Activated naive CD8-positive, alpha-beta T cell treated with anti-CD3 and anti-CD28 coated beads for 36 hours (primary cell): ENCODE measurements at regions not wholly inside any gene's neighbourhood (a gene's known extent, or its start where the extent isn't known, plus 50 kb on each side); places are given as distances from the start of the nearest gene placed in this dataset.

ENCODE experiments used
- DNase-seq: peaks from one replicate; pipeline ENCODE4 v3.0.0; 2021
- H3K27ac Mint-ChIP-seq: one replicate; pipeline ENCODE4 v1.8.0; 2022; ENCODE audit warnings: mild to moderate bottlenecking, moderate library complexity, mixed read lengths
- H3K27me3 Mint-ChIP-seq: one replicate; pipeline ENCODE4 v1.8.0; 2022; ENCODE audit warnings: mild to moderate bottlenecking, mixed read lengths
- H3K36me3 Mint-ChIP-seq: one replicate; pipeline ENCODE4 v1.8.0; 2021; ENCODE audit warnings: mild to moderate bottlenecking, mixed read lengths
- H3K4me1 Mint-ChIP-seq: one replicate; pipeline ENCODE4 v1.8.0; 2021; ENCODE audit warnings: mixed read lengths
- H3K4me3 Mint-ChIP-seq: one replicate; pipeline ENCODE4 v1.8.0; 2022; ENCODE audit warnings: mild to moderate bottlenecking, moderate library complexity, mixed read lengths
- H3K9me3 Mint-ChIP-seq: one replicate; pipeline ENCODE4 v1.8.0; 2022; ENCODE audit warnings: mixed read lengths

GRCh38 chr9:99282406-99282805 is 60.3 kb downstream of the SEC61B start:
- Mint-ChIP-seq H3K27me3 (peaks cover 19% of the 10 kb centered on the region), H3K4me3 (no peak overlapping the region), H3K27ac (no peak overlapping the region), H3K36me3 (no peaks in the 10 kb centered on the region), H3K9me3 (no peaks in the 10 kb centered on the region), H3K4me1 (no peaks in the 10 kb centered on the region)
- no peak for DNase-seq

GRCh38 chr9:99285965-99286364 is 63.9 kb downstream of the SEC61B start:
- peaks cover 22% of the 10 kb centered on the region for H3K27me3 Mint-ChIP-seq
- H3K4me1 Mint-ChIP-seq: no peaks in the 10 kb centered on the region

GRCh38 chr9:99286536-99286935 is 64.5 kb downstream of the SEC61B start:
- DNase-seq: no peak
- peaks cover 22% of the 10 kb centered on the region for H3K27me3 Mint-ChIP-seq
- no peak overlapping the region for H3K4me3 Mint-ChIP-seq
- no peaks in the 10 kb centered on the region for H3K4me1 Mint-ChIP-seq
- H3K27ac Mint-ChIP-seq: no peak overlapping the region
- no peaks in the 10 kb centered on the region for H3K9me3 Mint-ChIP-seq
- H3K36me3 Mint-ChIP-seq: no peaks in the 10 kb centered on the region

More at GRCh38 chr9:99285965-99286364, 63.9 kb downstream of the SEC61B start:
- no peak overlapping the region for H3K4me3 Mint-ChIP-seq
- H3K9me3 Mint-ChIP-seq: no peaks in the 10 kb centered on the region
- H3K36me3 Mint-ChIP-seq: no peaks in the 10 kb centered on the region
- no peak for DNase-seq
- no peak overlapping the region for H3K27ac Mint-ChIP-seq

- peaks cover 24% of the 10 kb centered on the region for H3K27me3 Mint-ChIP-seq
- no peaks in the 10 kb centered on the region for H3K36me3 Mint-ChIP-seq
Measured at GRCh38 chr9:99287641-99288040, 65.6 kb downstream of the SEC61B start.

GRCh38 chr9:99288830-99289229 is 66.7 kb downstream of the SEC61B start:
- Mint-ChIP-seq H3K27ac (no peak overlapping the region), H3K4me1 (no peaks in the 10 kb centered on the region), H3K27me3 (peaks cover 24% of the 10 kb centered on the region), H3K9me3 (no peaks in the 10 kb centered on the region), H3K36me3 (no peaks in the 10 kb centered on the region), H3K4me3 (no peak overlapping the region)
- no peak for DNase-seq

More at GRCh38 chr9:99287641-99288040, 65.6 kb downstream of the SEC61B start:
- DNase-seq: no peak
- H3K4me1 Mint-ChIP-seq: no peaks in the 10 kb centered on the region
- no peak overlapping the region for H3K27ac Mint-ChIP-seq
- H3K9me3 Mint-ChIP-seq: no peaks in the 10 kb centered on the region
- no peak overlapping the region for H3K4me3 Mint-ChIP-seq

- H3K4me1 Mint-ChIP-seq: no peaks in the 10 kb centered on the region
Measured at GRCh38 chr9:99294850-99295461, 72.9 kb downstream of the SEC61B start.

DNA sequence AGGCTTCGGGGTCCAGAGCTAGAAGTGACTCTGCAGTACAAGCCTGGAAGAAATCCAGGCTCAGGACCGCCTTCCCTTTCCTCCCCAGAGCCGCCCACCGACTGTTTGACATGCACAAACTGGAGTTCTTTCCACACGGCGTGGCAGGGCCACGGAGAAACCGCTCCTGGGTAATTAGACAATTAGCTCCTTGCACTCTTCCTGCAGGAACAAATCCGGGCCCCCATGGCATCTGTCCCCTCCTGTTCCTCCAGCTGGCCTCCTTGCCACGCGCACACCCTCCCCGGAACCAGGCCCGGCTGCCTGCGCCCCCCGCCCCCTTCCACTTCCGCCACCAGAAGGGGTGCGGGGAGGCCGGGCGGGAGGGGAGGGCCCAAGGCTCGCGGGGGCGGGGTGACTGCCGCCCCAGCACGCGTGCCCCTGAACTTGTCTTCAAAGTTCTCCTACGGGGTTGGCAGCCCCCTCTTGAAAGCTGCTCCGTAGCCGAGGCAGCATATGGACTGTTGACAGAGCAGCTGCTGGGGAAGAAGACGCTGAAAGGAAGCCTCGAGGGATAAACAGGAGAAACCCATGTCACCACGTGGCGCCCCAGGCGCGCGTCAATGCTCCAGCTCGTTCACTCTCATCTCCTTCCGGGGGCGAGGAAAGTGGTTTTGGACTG is 74.3 kb downstream of the SEC61B start:
- DNase-seq: peak; percentile 25
- Mint-ChIP-seq H3K4me3 (no peak overlapping the region), H3K36me3 (no peaks in the 10 kb centered on the region), H3K27me3 (peaks cover 10% of the 10 kb centered on the region), H3K4me1 (no peaks in the 10 kb centered on the region), H3K9me3 (no peaks in the 10 kb centered on the region), H3K27ac (peak overlapping the region; percentile 32)

More at GRCh38 chr9:99294850-99295461, 72.9 kb downstream of the SEC61B start:
- Mint-ChIP-seq H3K27me3 (peaks cover 13% of the 10 kb centered on the region), H3K27ac (no peak overlapping the region), H3K9me3 (no peaks in the 10 kb centered on the region), H3K4me3 (no peak overlapping the region), H3K36me3 (no peaks in the 10 kb centered on the region)
- no peak for DNase-seq

GRCh38 chr9:99298614-99299013 is 76.5 kb downstream of the SEC61B start:
- Mint-ChIP-seq H3K9me3 (no peaks in the 10 kb centered on the region), H3K4me1 (no peaks in the 10 kb centered on the region), H3K36me3 (no peaks in the 10 kb centered on the region), H3K27me3 (peaks cover 4% of the 10 kb centered on the region), H3K4me3 (no peak overlapping the region), H3K27ac (no peak overlapping the region)
- no peak for DNase-seq

GRCh38 chr9:99299211-99300102 is 77.4 kb downstream of the SEC61B start:
- no peak for DNase-seq
- peaks cover 4% of the 10 kb centered on the region for H3K27me3 Mint-ChIP-seq
- no peak overlapping the region for H3K27ac Mint-ChIP-seq
- H3K4me3 Mint-ChIP-seq: no peak overlapping the region
- H3K9me3 Mint-ChIP-seq: no peaks in the 10 kb centered on the region
- no peaks in the 10 kb centered on the region for H3K4me1 Mint-ChIP-seq
- H3K36me3 Mint-ChIP-seq: no peaks in the 10 kb centered on the region

DNA sequence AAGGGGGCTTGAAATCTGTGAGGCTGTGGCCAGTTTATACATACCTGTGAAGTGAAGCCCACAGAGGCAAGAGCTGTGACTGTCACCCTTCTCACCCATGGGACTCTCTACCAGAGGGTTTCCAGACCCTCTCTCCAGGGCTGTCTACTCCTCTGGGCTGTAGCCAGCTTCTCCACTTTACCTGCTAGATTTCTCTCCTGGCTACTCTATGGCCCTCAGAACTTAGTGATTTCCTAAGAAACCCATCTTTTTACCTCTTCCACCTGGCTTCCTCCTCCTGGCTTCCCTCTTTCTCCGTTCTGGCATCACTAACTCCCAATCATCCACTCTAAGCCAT is 78.0 kb downstream of the SEC61B start:
- no peak for DNase-seq
- H3K4me3 Mint-ChIP-seq: no peak overlapping the region

DNA sequence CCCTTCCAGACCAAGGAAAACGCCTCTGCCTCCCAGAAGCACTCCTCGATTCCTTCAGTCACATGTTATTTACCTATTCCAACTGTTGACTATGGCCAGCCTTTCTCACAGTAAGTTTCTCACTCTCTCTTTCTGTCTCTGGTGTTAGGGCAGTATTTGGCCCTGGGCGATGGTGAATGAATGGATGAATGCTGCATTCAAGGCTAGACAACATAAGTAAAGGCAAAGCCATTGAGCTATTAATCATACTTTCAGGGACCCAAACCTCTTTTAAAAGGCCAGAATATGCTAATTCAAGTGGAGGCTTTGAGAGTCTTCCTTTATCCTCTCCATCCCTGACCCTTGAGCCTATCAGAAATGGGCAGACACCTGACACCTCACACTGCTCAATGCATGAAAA is 78.5 kb downstream of the SEC61B start:
- Mint-ChIP-seq H3K9me3 (no peaks in the 10 kb centered on the region), H3K4me3 (no peak overlapping the region), H3K36me3 (no peaks in the 10 kb centered on the region), H3K27me3 (peaks cover 4% of the 10 kb centered on the region), H3K27ac (no peak overlapping the region), H3K4me1 (no peaks in the 10 kb centered on the region)
- no peak for DNase-seq

More for the DNA sequence above, 78.0 kb downstream of the SEC61B start:
- Mint-ChIP-seq H3K27me3 (peaks cover 4% of the 10 kb centered on the region), H3K36me3 (no peaks in the 10 kb centered on the region), H3K9me3 (no peaks in the 10 kb centered on the region), H3K27ac (no peak overlapping the region), H3K4me1 (no peaks in the 10 kb centered on the region)

- Mint-ChIP-seq H3K9me3 (no peaks in the 10 kb centered on the region), H3K27ac (no peak overlapping the region), H3K27me3 (peaks cover 4% of the 10 kb centered on the region), H3K4me1 (no peaks in the 10 kb centered on the region), H3K36me3 (no peaks in the 10 kb centered on the region), H3K4me3 (no peak overlapping the region)
- no peak for DNase-seq
Measured at GRCh38 chr9:99303177-99303576, 81.1 kb downstream of the SEC61B start.

DNA sequence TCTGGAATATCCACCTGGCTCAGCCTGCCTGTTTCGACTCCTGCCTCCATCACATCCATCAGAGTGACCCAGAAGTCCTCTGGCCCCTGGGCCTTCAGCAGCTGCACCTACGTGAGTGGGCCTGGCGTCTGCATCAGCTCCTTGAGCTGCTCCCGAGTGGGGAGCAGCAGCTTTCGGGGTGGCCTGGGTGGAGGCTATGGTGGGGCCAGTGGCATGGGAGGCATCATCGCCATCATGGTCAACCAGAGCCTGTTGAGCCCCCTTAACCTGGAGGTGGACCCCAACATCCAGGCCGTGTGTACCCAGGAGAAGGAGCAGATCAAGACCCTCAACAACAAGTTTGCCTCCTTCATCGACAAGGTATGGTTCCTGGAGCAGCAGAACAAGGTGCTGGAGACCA is 83.0 kb downstream of the SEC61B start:
- Mint-ChIP-seq H3K27me3 (no peaks in the 10 kb centered on the region), H3K27ac (no peak overlapping the region), H3K36me3 (no peaks in the 10 kb centered on the region), H3K4me3 (no peak overlapping the region), H3K4me1 (no peaks in the 10 kb centered on the region), H3K9me3 (no peaks in the 10 kb centered on the region)
- DNase-seq: no peak

DNA sequence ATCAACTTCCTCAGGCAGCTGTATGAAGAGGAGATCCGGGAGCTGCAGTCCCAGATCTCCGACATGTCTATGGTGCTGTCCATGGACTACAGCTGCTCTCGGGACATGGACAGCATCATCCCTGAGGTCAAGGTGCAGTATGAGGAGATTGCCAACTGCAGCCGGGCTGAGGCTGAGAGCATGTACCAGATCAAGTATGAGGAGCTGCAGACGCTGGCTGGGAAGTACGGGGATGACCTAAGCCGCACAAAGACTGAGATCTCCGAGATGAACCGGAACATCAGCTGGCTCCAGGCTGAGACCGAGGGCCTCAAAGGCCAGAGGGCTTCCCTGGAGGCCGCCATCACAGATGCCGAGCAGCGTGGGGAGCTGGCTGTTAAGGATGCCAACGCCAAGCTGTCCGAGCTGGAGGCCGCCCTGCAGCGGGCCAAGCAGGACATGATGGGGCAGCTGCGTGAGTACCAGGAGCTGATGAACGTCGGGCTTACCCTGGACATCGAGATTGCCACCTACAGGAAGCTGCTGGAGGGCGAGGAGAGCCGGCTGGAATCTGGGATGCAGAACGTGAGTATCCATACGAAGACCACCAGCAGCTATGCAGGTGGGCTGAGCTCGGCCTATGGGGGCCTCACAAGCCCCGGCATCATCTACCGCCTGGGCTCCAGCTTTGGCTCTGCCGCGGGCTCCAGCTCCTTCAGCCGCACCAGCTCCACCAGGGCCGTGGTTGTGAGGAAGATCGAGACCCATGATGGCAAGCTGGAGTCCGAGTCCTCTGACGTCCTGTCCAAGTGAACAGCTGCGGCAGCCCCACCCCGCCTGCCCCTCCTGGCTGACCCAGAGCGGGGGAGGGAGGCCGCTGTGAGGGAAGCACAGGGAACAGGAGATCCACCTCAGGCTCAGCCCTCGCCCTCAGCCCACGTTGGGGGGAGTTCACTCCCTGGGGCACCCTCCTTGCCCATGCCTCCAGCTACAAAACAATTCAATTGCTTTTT is 84.0 kb downstream of the SEC61B start:
- Mint-ChIP-seq H3K4me1 (no peaks in the 10 kb centered on the region), H3K9me3 (no peaks in the 10 kb centered on the region), H3K4me3 (no peak overlapping the region), H3K27me3 (no peaks in the 10 kb centered on the region), H3K36me3 (no peaks in the 10 kb centered on the region), H3K27ac (no peak overlapping the region)
- no peak for DNase-seq
